Left forelimb (tissue), 1 donor: ENCODE measurements at regions not wholly inside any gene's neighbourhood (a gene's known extent, or its start where the extent isn't known, plus 50 kb on each side); places are given as distances from the start of the nearest gene placed in this dataset.

Experiments
- DNase-seq: peaks from one replicate; pipeline ENCODE4 v3.0.0-alpha.2; 2018; ENCODE audit warnings: low spot score

DNA sequence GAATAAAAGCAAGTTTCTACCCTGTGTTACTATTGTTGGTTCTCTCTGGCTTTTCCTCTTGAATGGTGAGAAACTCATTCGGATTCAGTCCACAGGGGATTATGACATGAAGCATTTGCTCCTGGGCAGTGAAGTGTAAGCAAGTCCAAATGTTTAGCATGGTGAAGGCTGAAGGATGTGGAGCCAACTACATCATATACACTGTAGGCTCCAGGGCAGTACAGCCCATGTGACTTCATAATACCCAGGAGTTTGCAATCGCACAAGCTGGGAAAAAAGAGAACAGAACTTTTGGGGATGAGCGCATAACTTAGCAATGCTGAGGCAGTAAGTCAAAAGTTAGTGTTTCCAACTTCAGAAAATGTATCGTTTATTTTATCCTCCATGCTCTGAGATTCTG, 695.7 kb upstream of the POU3F3 start:
- no peak for DNase-seq

- DNase-seq = no peak
Observed at GRCh38 chr2:104163611-104164130, 690.2 kb upstream of the POU3F3 start.

- DNase-seq = no peak
Observed at GRCh38 chr2:104164721-104165252, 689.1 kb upstream of the POU3F3 start.

- no peak for DNase-seq
Observed at GRCh38 chr2:104177179-104177578, 676.7 kb upstream of the POU3F3 start.

DNA sequence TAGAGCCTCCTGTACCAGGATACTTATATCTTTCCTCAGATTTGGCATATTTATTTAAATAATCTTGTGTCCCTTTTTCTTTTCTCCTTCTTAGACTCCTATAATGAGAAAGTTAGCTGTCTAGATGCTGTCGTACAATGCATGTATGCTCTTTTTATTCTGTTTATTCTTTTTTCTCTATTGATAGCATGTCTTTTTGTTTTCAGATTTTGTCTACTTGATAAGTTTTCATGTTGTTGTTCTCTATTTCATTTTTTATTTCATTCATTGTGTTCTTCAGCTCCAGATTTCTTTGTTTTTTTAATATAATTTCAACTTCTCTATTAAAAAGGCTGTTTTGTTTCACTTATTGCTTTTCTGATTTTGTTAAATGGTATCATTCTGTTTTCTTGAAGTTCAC, 674.3 kb upstream of the POU3F3 start:
- DNase-seq = no peak

GRCh38 chr2:104200533-104201168, 653.3 kb upstream of the POU3F3 start:
- no peak for DNase-seq

GRCh38 chr2:104213758-104214157, 640.2 kb upstream of the POU3F3 start:
- DNase-seq = no peak

GRCh38 chr2:104215269-104216161, 638.4 kb upstream of the POU3F3 start:
- no peak for DNase-seq

GRCh38 chr2:104233591-104233990, 620.3 kb upstream of the POU3F3 start:
- no peak for DNase-seq

GRCh38 chr2:104236491-104236890, 617.4 kb upstream of the POU3F3 start:
- no peak for DNase-seq

DNA sequence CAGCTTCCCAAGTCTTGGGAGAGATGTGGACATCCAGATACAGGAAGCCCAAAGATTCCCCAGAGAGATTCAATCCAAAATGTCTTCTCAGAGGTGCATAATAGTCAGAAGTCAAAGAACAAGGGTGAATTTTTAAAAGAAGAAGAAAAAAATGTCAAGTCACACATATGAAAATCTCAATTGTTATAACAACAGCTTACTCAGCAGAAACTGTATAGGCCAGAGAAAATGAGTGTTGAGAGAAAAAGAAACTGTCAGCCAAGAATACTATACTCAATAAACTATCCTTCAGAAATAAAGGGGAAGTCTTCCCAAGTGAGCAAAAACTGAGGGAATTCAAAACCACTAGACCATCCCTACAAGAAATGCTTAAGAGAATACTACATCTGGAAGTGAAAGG, 612.9 kb upstream of the POU3F3 start:
- no peak for DNase-seq

GRCh38 chr2:104249629-104250028, 604.3 kb upstream of the POU3F3 start:
- no peak for DNase-seq

DNA sequence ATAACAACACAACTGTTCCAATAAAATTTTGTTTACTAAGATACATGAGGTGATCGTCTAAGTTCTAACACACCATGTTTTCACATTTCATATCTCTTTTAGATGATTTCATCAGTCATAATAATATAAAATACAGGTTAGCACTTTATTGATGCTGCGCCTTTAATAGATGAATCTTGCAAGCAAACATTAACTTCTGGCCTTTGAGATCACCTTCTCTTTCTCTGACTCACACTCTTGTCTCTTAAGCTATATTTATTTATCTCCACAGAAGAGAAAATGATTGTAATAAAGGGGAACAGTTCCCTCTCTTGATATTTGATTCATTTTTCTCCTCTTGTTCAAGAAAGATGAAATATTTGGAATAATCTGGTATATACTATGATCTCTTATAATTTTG, 603.3 kb upstream of the POU3F3 start:
- DNase-seq = no peak

DNA sequence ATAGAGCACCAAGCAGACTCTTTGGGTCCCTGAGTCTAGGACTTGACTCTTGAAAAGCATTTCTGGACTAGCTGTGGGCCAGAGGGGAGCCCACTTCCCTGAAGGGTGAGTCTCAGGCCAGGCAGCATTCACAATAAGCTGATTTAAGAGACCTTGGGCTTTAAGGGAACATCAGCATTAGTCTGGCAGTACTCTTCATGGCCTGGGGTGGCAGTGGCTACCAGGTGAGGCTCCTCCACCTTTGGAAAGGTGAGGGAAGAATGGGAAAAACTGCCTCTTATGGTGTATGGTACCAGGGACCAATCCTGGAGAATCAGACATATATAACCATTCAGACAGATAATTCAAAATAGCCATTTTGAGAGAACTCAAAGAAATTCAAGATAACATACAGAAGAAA, 599.9 kb upstream of the POU3F3 start:
- DNase-seq = no peak

DNA sequence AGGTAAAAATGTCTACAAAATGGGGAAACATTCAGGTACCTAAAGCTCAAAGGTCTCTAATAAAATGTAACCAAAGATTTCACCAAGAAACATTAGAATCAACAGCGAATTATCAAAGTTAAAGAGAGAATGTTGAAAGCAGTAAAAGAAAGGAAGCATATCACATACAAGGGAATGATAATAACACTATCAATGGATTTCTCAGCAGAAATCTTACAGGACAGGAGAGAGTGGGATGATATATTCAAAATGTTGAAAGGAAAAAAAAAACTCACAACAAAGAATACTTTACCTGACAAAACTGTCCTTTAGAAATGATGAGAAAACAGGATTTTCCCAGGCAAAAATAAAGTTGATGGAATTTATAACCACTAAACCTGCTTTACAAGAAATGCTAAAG, 591.2 kb upstream of the POU3F3 start:
- no peak for DNase-seq

DNA sequence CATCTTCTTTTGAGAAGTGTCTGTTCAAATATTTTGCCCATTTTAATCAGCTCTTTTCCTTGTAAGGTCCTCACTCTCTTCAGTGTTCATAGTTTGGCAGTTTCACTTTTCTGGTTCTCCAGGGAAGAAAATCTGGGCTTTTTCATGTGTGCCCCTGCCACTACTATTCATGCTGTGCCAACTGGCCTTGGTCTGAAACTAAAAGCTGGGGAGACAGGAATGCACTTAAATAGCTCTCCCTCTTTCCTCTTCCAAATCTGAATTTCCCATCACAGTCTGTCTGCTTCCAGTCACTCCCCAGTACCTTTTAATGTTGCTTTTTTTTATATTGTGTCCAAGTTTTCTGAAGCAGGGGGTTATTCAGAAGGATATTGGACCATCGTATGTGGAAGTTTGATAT, 574.3 kb upstream of the POU3F3 start:
- DNase-seq = no peak

- DNase-seq = no peak
Observed at GRCh38 chr2:104280216-104280615, 573.7 kb upstream of the POU3F3 start.

DNA sequence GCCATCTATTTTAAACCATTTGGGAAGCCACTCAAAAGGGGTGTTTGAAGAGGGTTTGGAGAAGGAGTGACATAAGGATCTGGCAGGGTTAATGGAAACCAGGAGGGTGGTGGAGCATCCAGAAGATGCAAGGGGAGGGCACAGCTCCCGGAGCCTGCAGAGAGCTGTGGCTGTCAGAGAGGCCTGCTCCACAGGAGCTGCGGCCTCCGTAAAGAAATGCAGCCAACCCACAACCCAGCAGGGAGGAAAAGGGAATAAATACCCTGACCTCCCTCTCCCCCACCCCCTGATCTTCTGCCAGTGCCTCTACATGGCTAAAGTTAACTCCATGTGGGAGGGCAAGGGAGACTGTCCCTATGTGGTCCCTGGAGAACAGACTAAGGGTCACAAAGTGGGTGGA, 567.1 kb upstream of the POU3F3 start:
- DNase-seq = no peak

GRCh38 chr2:104289651-104290565, 564.0 kb upstream of the POU3F3 start:
- DNase-seq = no peak

DNA sequence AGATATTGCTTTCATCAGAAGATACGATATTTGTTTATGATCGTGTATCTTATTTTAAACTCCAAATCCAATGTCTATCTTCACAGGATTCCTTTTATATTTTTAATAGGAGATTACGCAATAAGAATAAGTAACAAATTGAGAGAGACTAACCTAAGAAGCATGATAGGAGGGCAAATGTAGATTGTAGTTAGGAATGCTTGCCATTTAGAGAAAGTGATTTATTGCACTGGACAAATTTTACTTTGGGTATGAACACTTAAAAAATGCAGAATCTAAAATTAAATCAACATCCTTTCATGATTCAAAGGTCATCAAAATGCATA, 563.4 kb upstream of the POU3F3 start:
- no peak for DNase-seq

DNA sequence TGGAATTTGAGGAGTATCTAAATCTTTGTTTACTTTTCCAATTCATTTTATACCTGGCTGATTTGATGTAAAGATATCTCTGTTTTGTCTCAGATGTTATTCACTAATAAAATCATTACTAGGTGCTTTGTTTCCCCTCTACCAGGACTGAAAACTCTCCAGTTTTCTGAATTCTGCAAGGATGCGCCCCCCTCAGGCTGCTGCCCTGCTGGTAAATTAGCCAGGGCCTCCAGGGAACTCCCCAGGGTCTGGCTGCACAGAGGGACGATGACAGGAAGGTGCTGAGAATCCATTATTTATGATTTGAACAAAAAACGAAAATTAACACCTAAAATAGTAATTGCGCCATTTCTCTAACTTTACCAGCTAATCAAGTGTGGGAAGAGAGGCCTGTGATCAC, 541.2 kb upstream of the POU3F3 start:
- no peak for DNase-seq

GRCh38 chr2:104318001-104318665, 535.8 kb upstream of the POU3F3 start:
- DNase-seq = no peak
